ENCODE measurements at regions not wholly inside any gene's neighbourhood (a gene's known extent, or its start where the extent isn't known, plus 50 kb on each side); places are given as distances from the start of the nearest gene placed in this dataset.
A peak's percentile ranks its signal among the peaks of the same experiment; 100 is the strongest.

DNA sequence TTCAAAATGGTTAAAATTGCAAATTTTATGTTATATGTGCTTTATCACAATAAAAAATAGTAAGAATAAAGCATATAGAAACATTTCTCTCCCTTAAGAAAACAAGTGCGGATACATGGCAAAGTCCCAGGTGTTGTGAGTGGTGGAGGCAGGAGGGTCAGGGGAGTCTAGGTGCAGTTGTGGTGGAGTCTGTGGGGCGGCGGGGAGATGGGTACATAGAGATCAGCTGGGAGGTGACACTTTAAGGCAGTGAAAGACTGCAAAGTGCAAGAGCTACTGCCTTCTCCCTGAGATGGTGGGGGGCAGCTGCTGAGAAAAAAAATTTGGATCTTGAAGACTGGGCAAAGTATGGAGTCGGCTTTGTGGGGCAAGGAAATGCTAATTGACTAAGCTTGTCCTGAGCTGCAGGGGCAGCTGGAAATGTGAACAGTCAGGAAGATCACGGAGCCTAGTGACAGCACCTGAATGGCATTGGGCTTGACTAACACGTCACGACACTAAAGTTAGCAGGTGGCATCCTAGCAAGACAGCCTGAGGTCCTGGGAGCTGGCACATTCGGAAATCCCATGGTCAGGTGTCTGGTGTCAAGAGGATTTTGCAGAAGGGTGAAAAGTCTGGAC lies 72.9 kb upstream of the IRS2 start:
- no peak for DNase-seq (ENCODE audit: low read depth)

DNA sequence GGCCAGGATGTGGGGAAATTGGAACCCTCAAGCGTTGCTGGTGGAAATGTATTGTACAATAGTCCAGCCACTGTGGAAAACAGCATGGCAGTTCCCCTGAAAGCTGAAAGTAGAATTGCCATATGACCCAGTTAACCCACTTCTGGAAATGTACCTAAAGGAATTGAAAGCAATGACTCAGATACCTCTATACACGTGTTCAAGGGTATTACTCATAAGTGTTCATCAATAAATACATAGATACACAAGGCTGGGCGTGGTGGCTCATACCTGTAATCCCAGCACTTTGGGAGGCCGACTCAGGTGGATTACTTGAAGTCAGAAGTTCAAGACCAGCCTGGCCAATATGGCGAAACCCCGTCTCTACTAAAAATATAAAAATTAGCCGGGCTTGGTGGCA lies 71.9 kb upstream of the IRS2 start:
- no peak for DNase-seq (ENCODE audit: low read depth)

DNA sequence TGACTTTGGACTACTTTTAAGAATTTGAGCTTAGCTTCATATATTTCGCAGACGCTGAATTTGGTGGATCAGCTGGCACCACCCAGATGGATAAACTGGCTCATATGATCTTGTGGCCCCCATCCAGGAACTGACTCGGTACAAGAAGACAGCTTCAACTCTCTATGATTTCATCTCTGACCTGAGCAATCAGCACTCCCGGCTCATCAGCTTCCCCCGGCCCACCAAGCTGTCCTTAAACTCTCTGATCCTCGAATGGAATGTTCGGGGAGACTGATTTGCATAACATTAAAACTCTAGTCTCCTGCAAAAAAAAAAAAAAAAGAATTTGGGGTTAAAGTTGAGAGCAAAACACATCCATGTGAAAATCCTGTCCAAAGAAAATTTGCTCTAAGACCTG lies 71.4 kb upstream of the IRS2 start:
- no peak for DNase-seq (ENCODE audit: low read depth)

DNA sequence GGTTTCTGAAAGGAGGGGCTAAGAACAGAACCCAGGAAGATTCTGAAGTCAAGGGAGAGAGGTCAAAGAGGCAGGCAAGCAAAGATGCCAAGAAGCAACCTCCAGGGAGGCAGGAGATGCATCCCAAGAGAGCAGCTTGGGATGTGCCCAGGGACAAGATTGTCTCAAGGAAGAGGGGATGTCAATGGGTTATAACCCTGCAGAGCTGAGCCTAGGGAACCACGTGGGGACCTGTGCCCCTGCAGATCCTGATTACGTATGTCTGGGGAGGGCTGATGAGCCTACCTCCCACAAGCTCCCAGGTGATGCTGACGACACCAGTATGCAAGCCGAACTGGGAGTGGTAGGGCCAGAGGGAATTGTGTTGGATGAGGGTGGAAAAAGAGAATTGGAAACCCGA lies 70.9 kb upstream of the IRS2 start:
- no peak for DNase-seq (ENCODE audit: low read depth)

DNA sequence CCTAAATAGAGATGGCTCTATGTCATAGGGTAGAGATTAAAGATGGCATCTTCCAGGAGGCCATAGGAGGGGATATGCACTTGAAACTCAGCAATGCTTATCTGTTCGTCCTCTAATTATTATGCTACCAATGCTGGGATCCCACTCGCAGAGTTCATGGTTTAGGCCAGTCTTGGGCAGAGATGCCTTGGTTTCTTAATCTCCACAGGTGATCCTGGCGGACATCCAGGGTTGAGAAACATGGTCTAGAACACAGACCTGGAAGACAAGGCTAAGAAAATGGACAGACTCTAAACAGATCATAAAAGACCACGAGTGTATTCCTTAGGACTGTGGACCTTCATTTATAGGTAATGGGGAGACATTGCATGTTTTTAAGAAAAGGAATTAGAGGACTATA lies 70.0 kb upstream of the IRS2 start:
- no peak for DNase-seq (ENCODE audit: low read depth)

DNA sequence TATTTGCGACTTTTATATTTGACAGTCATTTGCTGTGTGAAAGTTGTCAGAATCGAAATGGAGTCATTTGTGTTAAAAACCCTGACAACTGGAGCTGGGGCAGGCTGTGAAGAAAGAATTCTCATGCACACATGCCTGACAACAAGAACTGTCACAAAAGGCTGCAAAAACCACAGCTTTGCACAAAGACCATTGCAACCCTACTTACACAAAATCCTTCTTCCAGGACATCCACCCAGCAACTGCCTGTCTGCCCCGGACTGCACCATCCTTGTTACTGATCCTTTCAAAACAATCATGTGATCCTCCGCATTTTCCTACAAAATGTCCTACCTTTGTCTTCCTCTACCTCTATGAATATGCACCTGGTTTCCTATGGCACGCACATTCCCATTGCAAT lies 66.8 kb upstream of the IRS2 start:
- DNase-seq (ENCODE audit: low read depth): no peak

DNA sequence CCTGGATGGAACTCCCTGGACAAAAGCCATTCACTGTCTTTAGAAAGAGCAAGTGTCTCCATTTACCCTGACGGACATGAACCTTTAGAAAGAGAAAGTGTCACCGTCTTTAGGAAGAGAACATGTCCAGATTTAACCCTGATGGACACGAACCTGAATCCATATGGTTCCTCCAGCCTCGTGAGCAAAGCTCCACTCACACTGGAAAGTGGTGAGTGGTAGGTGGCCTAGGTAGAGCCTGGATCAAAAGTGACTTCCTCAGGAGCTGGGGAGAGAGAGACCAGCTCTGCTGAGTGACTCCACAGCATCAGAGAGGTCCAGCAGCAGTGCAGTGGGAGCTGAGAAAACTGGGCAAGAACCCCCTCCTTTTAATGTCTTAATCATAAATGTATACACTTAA lies 59.8 kb upstream of the IRS2 start:
- no peak for DNase-seq (ENCODE audit: low read depth)

DNA sequence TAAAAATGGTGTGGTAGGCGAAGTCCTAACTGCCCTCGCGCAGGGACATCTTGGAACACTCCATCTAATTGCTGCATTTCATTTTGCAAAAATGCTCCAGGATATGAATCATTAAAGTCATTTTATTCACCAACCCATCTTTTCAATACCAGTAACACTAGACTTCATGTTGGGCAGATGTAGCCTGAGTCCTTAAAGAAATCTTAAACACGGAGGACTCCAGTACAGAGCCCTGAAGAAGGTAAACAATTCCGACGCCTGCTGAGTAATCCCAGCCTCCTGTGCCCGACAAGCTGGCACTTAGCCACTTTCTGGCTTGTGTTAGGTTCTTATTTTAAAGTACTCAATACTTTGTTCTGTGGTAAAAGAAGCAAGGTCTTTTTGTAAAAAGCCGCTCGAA lies 58.0 kb upstream of the IRS2 start:
- DNase-seq (ENCODE audit: low read depth): peak; percentile 61

DNA sequence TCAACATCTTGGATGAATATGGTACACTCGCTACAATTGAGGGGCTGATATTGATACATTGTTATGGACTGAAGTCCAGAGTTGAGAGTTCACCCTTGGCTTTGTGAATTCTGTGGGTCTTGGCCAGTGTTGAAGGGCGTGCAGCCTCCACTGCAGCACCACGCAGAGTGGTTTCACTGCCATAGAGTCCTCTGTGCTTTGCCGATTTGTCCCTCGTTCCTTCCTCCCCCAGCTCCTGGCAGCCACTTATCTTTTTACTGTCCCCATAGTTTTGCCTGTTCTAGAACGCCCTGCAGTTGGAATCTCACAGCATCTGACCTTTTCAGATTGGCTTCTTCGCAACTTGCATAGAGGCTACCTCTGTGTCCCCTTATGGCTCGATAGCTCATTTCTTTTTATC lies 57.3 kb upstream of the IRS2 start:
- DNase-seq (ENCODE audit: low read depth): no peak

DNA sequence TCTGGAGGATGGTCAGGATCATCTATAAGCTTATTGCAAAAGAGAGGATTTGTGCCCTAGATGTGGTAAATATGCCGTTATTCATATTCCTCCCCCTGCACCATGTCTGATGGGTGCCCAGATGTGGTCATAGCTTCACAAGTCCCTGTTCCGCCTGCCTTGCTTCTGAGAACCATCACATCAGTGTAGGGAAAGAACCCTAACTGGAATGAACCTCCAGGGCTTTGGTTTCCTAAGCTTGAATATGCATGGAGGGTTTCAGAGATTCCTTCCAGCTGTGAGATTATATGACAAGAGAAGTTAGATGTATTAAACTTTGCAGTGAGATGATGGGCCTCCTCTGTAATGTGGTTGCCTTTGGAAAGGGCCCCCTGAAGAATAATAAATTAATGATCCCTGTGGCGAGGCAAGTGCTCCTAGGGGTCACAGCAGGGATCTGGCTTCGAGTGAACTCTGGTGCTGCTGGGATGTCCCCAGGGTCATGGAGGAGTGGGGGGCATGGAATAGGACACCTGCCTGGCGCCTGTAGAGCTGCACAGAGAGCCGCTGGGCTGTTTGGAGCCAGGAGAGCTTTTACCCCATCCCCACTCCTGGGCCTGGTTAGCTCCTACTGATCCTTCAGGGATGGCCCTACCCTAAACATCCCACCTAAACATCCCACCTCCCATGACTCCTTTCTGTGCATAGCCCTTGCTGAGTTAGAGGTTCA lies 56.0 kb upstream of the IRS2 start:
- DNase-seq (ENCODE audit: low read depth): no peak

DNA sequence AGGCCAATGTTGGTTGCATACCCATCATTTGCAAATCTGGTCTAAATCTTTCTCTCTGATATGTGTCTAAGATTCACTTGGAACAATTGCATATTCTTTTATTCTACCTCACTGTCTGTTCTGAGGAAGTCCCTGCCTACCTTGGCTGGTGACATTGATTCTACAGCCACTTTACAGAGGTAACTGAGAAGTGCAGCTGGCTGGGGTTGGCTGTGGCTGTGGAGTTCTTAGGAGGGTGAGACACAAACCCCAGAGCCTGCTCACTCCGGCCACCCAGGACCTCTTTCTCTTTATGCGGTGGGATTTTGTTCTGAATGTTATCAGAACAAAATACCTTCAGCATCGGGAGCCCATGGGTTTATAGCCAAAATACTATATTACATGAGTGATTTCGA lies 54.5 kb upstream of the IRS2 start:
- DNase-seq (ENCODE audit: low read depth): no peak

DNA sequence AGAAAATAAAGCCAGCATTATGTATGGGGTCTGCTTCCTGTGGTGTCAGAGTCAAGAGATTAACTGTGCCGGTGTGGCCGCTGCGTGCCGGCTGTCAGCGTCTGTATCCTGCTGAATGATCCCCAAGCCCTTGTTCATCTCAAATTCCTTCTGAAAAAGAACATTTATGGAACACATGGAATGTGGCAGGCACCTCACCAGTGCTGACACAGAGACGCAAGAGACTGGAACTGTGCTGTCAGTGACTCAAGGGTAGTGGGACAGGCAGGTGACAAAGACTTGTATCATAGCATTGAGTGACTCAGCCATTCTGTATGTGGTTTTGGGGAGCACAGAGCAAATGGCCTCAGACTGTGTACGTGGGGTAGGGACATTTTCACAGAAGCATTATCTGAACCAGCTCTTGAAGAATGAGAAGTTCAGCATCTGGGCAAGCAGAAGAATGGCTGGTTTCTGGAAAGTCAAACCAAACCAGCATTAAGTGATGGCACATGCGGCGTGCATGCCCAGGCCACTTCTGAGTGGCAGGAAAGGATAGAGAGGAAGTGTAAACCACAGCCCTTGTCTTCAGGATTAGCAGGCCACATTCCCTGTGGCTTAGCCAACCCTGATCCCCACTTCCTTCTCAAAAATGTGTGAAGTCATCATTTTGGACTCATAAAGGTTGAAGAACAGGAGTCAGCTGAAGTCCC lies 54.0 kb upstream of the IRS2 start:
- DNase-seq (ENCODE audit: low read depth): peak; percentile 74

DNA sequence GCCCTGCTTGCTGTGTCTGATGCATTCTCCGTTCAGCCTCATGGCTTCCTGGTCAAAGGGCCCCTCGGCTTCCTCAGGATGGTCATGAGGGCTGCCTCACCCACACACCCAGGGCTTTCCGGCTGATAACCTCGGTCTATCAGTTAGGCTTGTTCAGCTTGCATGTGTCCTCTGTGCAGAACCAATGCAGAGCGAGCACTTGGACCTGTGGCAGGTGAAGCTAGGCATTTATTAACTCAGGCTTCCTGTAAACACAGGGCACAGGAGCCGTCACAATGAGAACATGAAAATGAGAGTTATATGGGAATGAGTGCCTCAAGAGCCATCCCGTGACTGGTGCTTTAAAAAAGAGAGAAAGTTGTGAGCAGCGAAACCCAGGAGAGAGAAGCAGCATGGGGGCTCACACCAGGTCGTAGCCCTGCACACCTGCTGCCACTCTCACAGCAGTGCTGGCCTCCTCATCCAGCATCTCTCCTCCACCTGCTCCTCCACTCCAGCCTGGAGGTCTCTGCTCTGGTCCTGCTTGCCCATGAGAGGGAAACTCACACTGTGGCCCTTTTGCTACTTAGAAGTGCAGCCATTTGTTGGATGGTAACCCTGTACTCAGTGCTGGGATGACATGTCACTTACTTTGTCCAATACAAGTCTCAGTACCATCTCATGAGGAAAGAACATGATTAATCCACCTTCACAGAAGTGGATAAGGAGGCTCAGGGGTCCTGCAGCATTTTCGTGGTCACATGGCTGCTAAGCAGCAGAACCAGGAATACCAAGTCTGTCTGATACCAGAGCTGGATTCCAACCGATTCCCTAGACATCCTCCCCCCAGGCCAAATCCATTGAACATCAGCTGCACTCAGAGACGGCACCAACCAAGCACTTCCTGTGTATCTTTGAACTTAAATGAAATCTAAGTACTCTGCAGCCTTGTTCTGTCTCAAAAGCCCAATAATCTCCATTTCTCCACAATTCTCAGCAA lies 50.5 kb upstream of the IRS2 start:
- DNase-seq (ENCODE audit: low read depth): no peak

Measured in iris pigment epithelial cell (primary cell).